Endodermal cell (in vitro differentiated cells): ENCODE measurements at regions not wholly inside any gene's neighbourhood (a gene's known extent, or its start where the extent isn't known, plus 50 kb on each side); places are given as distances from the start of the nearest gene placed in this dataset.

ENCODE experiments used
- DNase-seq: peaks from one replicate; pipeline ENCODE4 v3.0.0-alpha.2; 2017
- H3K27ac ChIP-seq: 2 replicates; pipeline ENCODE4 v1.5.1; 2013; ENCODE audit warnings: mild to moderate bottlenecking, low read depth, low read length, moderate library complexity
- H3K27me3 ChIP-seq: 2 replicates; pipeline ENCODE4 v1.6.1; 2013; ENCODE audit warnings: mild to moderate bottlenecking, low read length, moderate library complexity; ENCODE audit not compliant: insufficient read depth, control insufficient read depth, poor library complexity, severe bottlenecking
- H3K36me3 ChIP-seq: 2 replicates; pipeline ENCODE4 v1.7.0; 2013; ENCODE audit warnings: mild to moderate bottlenecking, low read length, moderate library complexity; ENCODE audit not compliant: control insufficient read depth, insufficient read depth
- H3K4me1 ChIP-seq: one replicate; pipeline ENCODE4 v1.7.0; 2013; ENCODE audit warnings: low read length; ENCODE audit not compliant: control insufficient read depth, insufficient read depth
- H3K4me3 ChIP-seq: 2 replicates; pipeline ENCODE4 v1.5.1; 2013; ENCODE audit warnings: mild to moderate bottlenecking, low read length, moderate library complexity
- H3K9ac ChIP-seq: 2 replicates; pipeline ENCODE4 v1.6.1; 2013; ENCODE audit warnings: mild to moderate bottlenecking, low read length, moderate library complexity; ENCODE audit not compliant: poor library complexity, severe bottlenecking; ENCODE audit errors: extremely low read depth
- H3K9me3 ChIP-seq: 2 replicates; pipeline ENCODE4 v1.6.1; 2013; ENCODE audit warnings: mild to moderate bottlenecking, low read length, moderate library complexity; ENCODE audit not compliant: control insufficient read depth
- H3K27ac Mint-ChIP-seq: 2 replicates; pipeline ENCODE4 v1.8.0; 2020; ENCODE audit warnings: mixed read lengths
- H3K27me3 Mint-ChIP-seq: 2 replicates; pipeline ENCODE4 v1.8.0; 2021; ENCODE audit warnings: mild to moderate bottlenecking, mixed read lengths; ENCODE audit not compliant: insufficient read depth
- H3K36me3 Mint-ChIP-seq: 2 replicates; pipeline ENCODE4 v1.8.0; 2020; ENCODE audit warnings: low read depth, mixed read lengths
- H3K4me1 Mint-ChIP-seq: 2 replicates; pipeline ENCODE4 v1.8.0; 2020; ENCODE audit warnings: mixed read lengths
- H3K4me3 Mint-ChIP-seq: 2 replicates; pipeline ENCODE4 v1.8.0; 2020; ENCODE audit warnings: mild to moderate bottlenecking, moderate library complexity, mixed read lengths
- H3K9me3 Mint-ChIP-seq: 2 replicates; pipeline ENCODE4 v1.8.0; 2020; ENCODE audit warnings: mild to moderate bottlenecking, mixed read lengths
- WGBS, 2 experiments: methylation state at CpG; one replicate each; pipeline versions ENCODE4 v1.1.5 to v1.1.7; 2013; ENCODE audit warnings: missing lambda C conversion rate in 2 of 2, mixed read lengths in 1 of 2; ENCODE audit not compliant: insufficient coverage in 1 of 2, insufficient read length in 1 of 2; 5-methylcytosine and 5-hydroxymethylcytosine counted together
- TF ChIP-seq, protein P1 (sequence below): fragments of 200-600 bp; sonication (generic); conservative IDR thresholded peaks from 2 replicates; pipeline ENCODE4 v1.5.0; 2021; ENCODE audit warnings: antibody characterized with exemption, mild to moderate bottlenecking

DNA sequence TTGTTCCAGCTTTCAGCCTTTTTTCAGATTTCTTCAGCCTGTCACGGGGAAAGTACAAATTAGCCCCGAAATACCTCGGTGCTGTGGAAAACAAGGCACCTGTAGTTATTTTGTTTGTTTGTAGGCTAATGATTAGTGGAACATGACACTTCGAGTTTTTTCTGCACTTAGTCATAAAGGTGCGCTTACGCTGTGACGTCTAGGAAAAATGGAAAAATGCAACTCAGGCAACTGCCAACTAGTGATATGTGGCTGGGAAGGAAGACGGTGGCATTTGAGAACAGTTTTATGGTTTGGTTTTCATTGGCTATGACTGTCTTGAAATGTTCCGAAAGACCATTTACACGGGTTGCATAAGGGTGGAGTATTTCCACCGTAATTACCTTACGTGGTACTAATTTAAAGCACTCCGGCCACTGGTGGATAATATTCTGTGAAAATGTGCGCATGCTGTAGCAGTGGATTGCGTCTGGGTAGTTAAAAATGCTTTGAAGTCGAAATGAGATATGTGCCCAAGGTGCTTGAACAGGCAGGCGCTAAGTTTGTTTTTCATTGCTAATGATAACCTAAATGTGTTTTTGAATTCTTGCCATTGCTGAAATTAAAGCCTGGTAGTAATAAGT, 94.5 kb upstream of the CELF2 start:
- Histone ChIP-seq H3K9me3 (no peaks in the 10 kb centered on the region), H3K27ac (no peak overlapping the region), H3K4me1 (peaks cover 4% of the 10 kb centered on the region), H3K9ac (no peak overlapping the region), H3K27me3 (no peaks in the 10 kb centered on the region), H3K4me3 (no peak overlapping the region), H3K36me3 (no peaks in the 10 kb centered on the region)
- Mint-ChIP-seq H3K27ac (no peak overlapping the region), H3K9me3 (no peaks in the 10 kb centered on the region), H3K27me3 (peaks cover 4% of the 10 kb centered on the region), H3K4me3 (no peak overlapping the region), H3K36me3 (no peaks in the 10 kb centered on the region), H3K4me1 (peaks cover 9% of the 10 kb centered on the region)
- TF ChIP-seq, protein P1, sequence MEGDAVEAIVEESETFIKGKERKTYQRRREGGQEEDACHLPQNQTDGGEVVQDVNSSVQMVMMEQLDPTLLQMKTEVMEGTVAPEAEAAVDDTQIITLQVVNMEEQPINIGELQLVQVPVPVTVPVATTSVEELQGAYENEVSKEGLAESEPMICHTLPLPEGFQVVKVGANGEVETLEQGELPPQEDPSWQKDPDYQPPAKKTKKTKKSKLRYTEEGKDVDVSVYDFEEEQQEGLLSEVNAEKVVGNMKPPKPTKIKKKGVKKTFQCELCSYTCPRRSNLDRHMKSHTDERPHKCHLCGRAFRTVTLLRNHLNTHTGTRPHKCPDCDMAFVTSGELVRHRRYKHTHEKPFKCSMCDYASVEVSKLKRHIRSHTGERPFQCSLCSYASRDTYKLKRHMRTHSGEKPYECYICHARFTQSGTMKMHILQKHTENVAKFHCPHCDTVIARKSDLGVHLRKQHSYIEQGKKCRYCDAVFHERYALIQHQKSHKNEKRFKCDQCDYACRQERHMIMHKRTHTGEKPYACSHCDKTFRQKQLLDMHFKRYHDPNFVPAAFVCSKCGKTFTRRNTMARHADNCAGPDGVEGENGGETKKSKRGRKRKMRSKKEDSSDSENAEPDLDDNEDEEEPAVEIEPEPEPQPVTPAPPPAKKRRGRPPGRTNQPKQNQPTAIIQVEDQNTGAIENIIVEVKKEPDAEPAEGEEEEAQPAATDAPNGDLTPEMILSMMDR: no peak
- WGBS, 2 experiments: 95 to 96% methylated on average over 17 of the region's 17 CpGs
- DNase-seq: no peak

DNA sequence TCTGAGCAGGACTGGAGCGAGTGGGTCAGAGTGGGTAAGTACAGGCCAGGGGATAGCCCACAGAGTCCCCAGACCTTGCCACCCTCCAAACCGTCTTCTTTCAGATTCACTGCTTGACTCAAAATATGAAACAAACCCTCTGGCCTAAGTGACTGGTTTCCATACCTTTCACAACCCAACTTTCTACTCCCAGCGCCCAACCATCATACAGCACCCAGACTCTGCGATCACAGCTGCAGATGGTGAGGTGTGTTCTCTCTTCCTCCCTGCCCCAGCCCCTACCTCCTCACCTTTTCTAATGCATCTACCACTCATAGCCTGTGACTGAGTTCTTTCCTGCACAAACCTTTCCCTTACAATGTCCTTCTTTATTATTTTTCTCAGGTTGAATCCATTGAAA, 92.0 kb upstream of the CELF2 start:
- Mint-ChIP-seq H3K27me3 (peaks cover 4% of the 10 kb centered on the region), H3K27ac (no peak overlapping the region), H3K4me1 (peaks cover 10% of the 10 kb centered on the region), H3K36me3 (no peaks in the 10 kb centered on the region), H3K4me3 (no peak overlapping the region), H3K9me3 (no peaks in the 10 kb centered on the region)
- DNase-seq: no peak
- TF ChIP-seq, protein P1: no peak
- H3K27ac ChIP-seq: no peak overlapping the region
- WGBS, 2 experiments: 92 to 95% methylated on average over 2 to 4 of the region's 4 CpGs
- no peak overlapping the region for H3K9ac ChIP-seq
- H3K4me1 ChIP-seq: no peaks in the 10 kb centered on the region
- no peak overlapping the region for H3K4me3 ChIP-seq
- no peaks in the 10 kb centered on the region for H3K9me3 ChIP-seq
- no peaks in the 10 kb centered on the region for H3K36me3 ChIP-seq
- no peaks in the 10 kb centered on the region for H3K27me3 ChIP-seq

DNA sequence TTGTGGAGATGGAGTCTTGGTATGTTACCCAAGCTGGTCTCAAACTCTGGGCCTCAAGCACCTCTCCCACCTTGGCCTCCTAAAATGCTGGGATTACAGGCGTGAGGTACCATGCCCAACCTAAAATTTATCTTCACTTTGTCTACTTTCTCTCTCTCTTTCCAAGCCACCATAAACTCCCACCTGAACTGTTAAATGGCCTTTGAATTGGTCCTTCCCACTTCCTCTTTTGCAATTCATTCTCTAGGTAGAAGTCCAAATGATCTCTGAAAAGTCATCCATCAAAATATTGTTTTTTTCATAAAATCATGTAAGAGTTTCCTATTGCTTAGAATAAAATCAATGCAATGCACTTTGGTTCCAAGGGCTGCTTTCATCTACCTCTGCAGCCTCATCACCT, 90.1 kb upstream of the CELF2 start:
- Histone ChIP-seq H3K4me1 (no peaks in the 10 kb centered on the region), H3K9me3 (no peaks in the 10 kb centered on the region), H3K27me3 (no peaks in the 10 kb centered on the region), H3K27ac (no peak overlapping the region), H3K36me3 (no peaks in the 10 kb centered on the region), H3K9ac (no peak overlapping the region), H3K4me3 (no peak overlapping the region)
- DNase-seq: no peak
- Mint-ChIP-seq H3K4me3 (no peak overlapping the region), H3K27me3 (peaks cover 4% of the 10 kb centered on the region), H3K9me3 (no peaks in the 10 kb centered on the region), H3K4me1 (peaks cover 10% of the 10 kb centered on the region), H3K27ac (no peak overlapping the region), H3K36me3 (no peaks in the 10 kb centered on the region)
- 80 to 83% methylated on average over 1 of the region's 1 CpG for WGBS, 2 experiments
- TF ChIP-seq, protein P1: no peak
